ENCODE measurements at regions not wholly inside any gene's neighbourhood (a gene's known extent, or its start where the extent isn't known, plus 50 kb on each side); places are given as distances from the start of the nearest gene placed in this dataset.

DNA sequence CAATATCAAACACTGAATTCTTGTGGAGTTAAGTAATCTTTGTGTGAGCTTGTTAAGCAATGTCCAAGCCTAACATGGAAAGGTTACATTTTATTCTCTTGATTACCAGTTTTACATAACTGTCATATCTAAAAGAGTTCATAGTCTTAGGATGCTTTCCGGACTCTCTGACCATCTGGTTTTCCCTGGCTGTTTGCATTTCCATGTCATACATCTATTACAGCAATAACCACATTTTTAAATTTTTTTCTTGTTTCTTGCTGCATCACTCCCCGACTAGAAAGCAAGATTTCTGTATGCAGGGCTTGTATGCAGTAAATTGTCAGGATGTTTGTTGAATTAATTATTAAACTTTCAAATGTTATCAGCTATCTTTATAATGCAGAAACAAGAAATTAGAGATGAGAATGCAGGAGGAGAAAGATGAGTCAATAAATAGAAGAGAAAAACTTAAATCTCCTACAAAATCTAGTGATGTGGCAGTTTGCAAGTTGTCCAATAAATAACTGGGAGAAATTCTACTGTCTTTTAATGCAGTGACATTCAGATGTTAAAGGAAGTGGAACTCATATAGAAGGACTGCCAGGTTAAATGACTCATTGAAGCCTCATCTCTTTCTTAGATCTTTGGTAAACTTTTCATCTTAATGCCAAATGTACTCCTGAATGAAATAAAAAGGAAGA, 179.6 kb upstream of the SGCD start:
- TF ChIP-seq, protein P1, sequence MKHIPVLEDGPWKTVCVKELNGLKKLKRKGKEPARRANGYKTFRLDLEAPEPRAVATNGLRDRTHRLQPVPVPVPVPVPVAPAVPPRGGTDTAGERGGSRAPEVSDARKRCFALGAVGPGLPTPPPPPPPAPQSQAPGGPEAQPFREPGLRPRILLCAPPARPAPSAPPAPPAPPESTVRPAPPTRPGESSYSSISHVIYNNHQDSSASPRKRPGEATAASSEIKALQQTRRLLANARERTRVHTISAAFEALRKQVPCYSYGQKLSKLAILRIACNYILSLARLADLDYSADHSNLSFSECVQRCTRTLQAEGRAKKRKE (CRISPR knock-in tag; IDR thresholded peaks at IDR 0.05; ENCODE audit: low read depth): no peak
- peak; percentile 90 to 96 for TF ChIP-seq CEBPB (IDR thresholded peaks at IDR 0.05)
- peak in 1 of 2 experiments; percentile 40; a peak in 3 of 5 replicates for TF ChIP-seq RAD21 (conservative IDR thresholded peaks at IDR 0.05 in 1 of 2, IDR thresholded peaks at IDR 0.05 in 1 of 2)
- peak; percentile 83 for TF ChIP-seq FOSL2 (IDR thresholded peaks at IDR 0.05)
- TF ChIP-seq FOSL2 (CRISPR knock-in tag; IDR thresholded peaks at IDR 0.05): peak; percentile 73
- no peak for TF ChIP-seq FOXS1 (CRISPR knock-in tag; IDR thresholded peaks at IDR 0.05)
- 0 out of 2 replicates have a peak, but pooled peaks have one; percentile 30 for TF ChIP-seq RARB (CRISPR knock-in tag; IDR thresholded peaks at IDR 0.05)
- peak; percentile 29; the same call in 2 of the 3 replicates for TF ChIP-seq SMC3 (IDR thresholded peaks at IDR 0.05)
- no peak for TF ChIP-seq HDAC2 (IDR thresholded peaks at IDR 0.05)
- peak; percentile 71 to 74; a peak in 3 of 5 replicates for TF ChIP-seq JUN (IDR thresholded peaks at IDR 0.05)
- TF ChIP-seq, protein P2, sequence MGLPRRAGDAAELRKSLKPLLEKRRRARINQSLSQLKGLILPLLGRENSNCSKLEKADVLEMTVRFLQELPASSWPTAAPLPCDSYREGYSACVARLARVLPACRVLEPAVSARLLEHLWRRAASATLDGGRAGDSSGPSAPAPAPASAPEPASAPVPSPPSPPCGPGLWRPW (IDR thresholded peaks at IDR 0.05): peak; percentile 51; the same call in 1 of the 2 replicates
- TF ChIP-seq EP300 (IDR thresholded peaks at IDR 0.05): peak; percentile 82 to 93; a peak in 3 of 5 replicates
- TF ChIP-seq, protein P3, sequence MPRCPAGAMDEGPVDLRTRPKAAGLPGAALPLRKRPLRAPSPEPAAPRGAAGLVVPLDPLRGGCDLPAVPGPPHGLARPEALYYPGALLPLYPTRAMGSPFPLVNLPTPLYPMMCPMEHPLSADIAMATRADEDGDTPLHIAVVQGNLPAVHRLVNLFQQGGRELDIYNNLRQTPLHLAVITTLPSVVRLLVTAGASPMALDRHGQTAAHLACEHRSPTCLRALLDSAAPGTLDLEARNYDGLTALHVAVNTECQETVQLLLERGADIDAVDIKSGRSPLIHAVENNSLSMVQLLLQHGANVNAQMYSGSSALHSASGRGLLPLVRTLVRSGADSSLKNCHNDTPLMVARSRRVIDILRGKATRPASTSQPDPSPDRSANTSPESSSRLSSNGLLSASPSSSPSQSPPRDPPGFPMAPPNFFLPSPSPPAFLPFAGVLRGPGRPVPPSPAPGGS (IDR thresholded peaks at IDR 0.05): peak; percentile 92
- peak; percentile 43 for TF ChIP-seq MAFK (IDR thresholded peaks at IDR 0.05; ENCODE audit: partially characterized antibody)
- peak; percentile 93; the same call in 1 of the 2 replicates for TF ChIP-seq GATA3 (IDR thresholded peaks at IDR 0.05; ENCODE audit: borderline replicate concordance)
- TF ChIP-seq, protein P4, sequence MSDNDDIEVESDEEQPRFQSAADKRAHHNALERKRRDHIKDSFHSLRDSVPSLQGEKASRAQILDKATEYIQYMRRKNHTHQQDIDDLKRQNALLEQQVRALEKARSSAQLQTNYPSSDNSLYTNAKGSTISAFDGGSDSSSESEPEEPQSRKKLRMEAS (IDR thresholded peaks at IDR 0.05): 0 out of 2 replicates have a peak, but pooled peaks have one; percentile 21
- peak; percentile 78 for TF ChIP-seq JUNB (IDR thresholded peaks at IDR 0.05)
- no peak for TF ChIP-seq CBX2 (IDR thresholded peaks at IDR 0.05; ENCODE audit: borderline replicate concordance, low read depth)
- TF ChIP-seq ZC3H11A (IDR thresholded peaks at IDR 0.05): no peak
- DNase-seq (ENCODE audit: low read depth in 1 of 2, low spot score in 1 of 2): peak; percentile 52 to 91
- ChIA-PET POLR2A (interaction anchor here (0.8 kb wide), 1 partner anchor 39 kb away, joined by 3 read pairs; no protein-coding TSS in a partner anchor), CTCF (no interaction called here)
- peak; percentile 88 to 95 for ATAC-seq
- Histone ChIP-seq H3K27ac (peak overlapping the region; percentile 95 to 96), H3K4me1 (peaks cover 35% of the 10 kb centered on the region), H3K4me3 (0 out of 3 replicates have a peak overlapping the region, but pooled peaks have one; percentile 5), H3K4me2 (peak overlapping the region; percentile 73), H3K9me3 (peaks cover 38% of the 10 kb centered on the region)
- FAIRE-seq: peak; percentile 98
- 0% methylated on average over 2 of the region's 2 CpGs for WGBS (ENCODE audit: missing lambda C conversion rate)

DNA sequence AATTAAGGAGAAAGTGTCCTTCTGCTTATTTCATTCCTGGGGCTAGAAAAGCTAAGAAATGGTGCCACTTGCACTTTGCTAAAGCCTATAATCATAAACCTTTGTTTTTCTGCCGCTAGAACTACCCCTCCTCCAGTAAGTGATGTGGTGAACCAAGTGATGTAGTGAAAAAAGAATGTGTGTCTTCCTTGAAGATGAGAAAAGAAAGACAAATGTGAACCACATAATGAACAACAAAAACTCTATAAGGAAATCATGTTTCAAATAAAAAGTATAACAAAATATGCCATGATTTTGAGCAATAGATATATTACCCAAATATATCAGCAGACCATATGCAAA, 179.0 kb upstream of the SGCD start:
- CTCF ChIA-PET: no interaction called here
- Histone ChIP-seq H3K4me2 (peak overlapping the region; percentile 73), H3K9me3 (peaks cover 35% of the 10 kb centered on the region), H3K4me3 (no peak overlapping the region), H3K27ac (peak overlapping the region; percentile 95 to 96), H3K4me1 (peaks cover 35% of the 10 kb centered on the region)
- no peak for FAIRE-seq
- TF ChIP-seq, protein P5, sequence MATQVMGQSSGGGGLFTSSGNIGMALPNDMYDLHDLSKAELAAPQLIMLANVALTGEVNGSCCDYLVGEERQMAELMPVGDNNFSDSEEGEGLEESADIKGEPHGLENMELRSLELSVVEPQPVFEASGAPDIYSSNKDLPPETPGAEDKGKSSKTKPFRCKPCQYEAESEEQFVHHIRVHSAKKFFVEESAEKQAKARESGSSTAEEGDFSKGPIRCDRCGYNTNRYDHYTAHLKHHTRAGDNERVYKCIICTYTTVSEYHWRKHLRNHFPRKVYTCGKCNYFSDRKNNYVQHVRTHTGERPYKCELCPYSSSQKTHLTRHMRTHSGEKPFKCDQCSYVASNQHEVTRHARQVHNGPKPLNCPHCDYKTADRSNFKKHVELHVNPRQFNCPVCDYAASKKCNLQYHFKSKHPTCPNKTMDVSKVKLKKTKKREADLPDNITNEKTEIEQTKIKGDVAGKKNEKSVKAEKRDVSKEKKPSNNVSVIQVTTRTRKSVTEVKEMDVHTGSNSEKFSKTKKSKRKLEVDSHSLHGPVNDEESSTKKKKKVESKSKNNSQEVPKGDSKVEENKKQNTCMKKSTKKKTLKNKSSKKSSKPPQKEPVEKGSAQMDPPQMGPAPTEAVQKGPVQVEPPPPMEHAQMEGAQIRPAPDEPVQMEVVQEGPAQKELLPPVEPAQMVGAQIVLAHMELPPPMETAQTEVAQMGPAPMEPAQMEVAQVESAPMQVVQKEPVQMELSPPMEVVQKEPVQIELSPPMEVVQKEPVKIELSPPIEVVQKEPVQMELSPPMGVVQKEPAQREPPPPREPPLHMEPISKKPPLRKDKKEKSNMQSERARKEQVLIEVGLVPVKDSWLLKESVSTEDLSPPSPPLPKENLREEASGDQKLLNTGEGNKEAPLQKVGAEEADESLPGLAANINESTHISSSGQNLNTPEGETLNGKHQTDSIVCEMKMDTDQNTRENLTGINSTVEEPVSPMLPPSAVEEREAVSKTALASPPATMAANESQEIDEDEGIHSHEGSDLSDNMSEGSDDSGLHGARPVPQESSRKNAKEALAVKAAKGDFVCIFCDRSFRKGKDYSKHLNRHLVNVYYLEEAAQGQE (IDR thresholded peaks at IDR 0.05): no peak
- TF ChIP-seq FOSL2 (IDR thresholded peaks at IDR 0.05) (no peak), FOSL2 (CRISPR knock-in tag; IDR thresholded peaks at IDR 0.05) (0 out of 2 replicates have a peak, but pooled peaks have one; percentile 43), JUNB (IDR thresholded peaks at IDR 0.05) (0 out of 2 replicates have a peak, but pooled peaks have one; percentile 4), EHF (CRISPR knock-in tag; IDR thresholded peaks at IDR 0.05) (no peak), HOXA7 (CRISPR knock-in tag; IDR thresholded peaks at IDR 0.05) (0 out of 2 replicates have a peak, but pooled peaks have one; percentile 35), JUN (IDR thresholded peaks at IDR 0.05) (peak; percentile 1 to 2; a peak in 1 of 5 replicates), RAD21 (conservative IDR thresholded peaks at IDR 0.05 in 1 of 2, IDR thresholded peaks at IDR 0.05 in 1 of 2) (peak in 1 of 2 experiments; percentile 14; a peak in 2 of 5 replicates), TP53 (CRISPR knock-in tag; IDR thresholded peaks at IDR 0.05) (no peak), RARB (CRISPR knock-in tag; IDR thresholded peaks at IDR 0.05) (no peak)
- WGBS (ENCODE audit: missing lambda C conversion rate): 3% methylated on average over 1 of the region's 1 CpG
- peak; percentile 81 to 83 for ATAC-seq
- DNase-seq (ENCODE audit: low read depth in 1 of 2, low spot score in 1 of 2): peak in 1 of 2 experiments; percentile 33
- POLR2A ChIA-PET: no interaction called here

Measured in A549 (cell line).